ENCODE measurements at regions not wholly inside any gene's neighbourhood (a gene's known extent, or its start where the extent isn't known, plus 50 kb on each side); places are given as distances from the start of the nearest gene placed in this dataset.

- Histone ChIP-seq H3K4me1 (ENCODE audit: control insufficient read depth in 1 of 2, insufficient read depth in 2 of 2, low read length in 2 of 2) (no peaks in the 10 kb centered on the region), H3K9ac (ENCODE audit: low read length) (no peak overlapping the region), H2AFZ (ENCODE audit: low read depth, low read length, poor library complexity, severe bottlenecking) (no peak overlapping the region), H3K9me2 (ENCODE audit: insufficient read depth) (no peaks in the 10 kb centered on the region), H3K4me2 (ENCODE audit: low read length) (no peak overlapping the region), H3K79me2 (ENCODE audit: insufficient read depth, low read length) (no peaks in the 10 kb centered on the region), H3K4me3 (replicated peaks in 1 of 2; ENCODE audit: low read depth in 1 of 2, low read length in 2 of 2) (no peak overlapping the region), H4K20me1 (ENCODE audit: insufficient read depth) (no peaks in the 10 kb centered on the region), H3K36me3 (ENCODE audit: control insufficient read depth in 1 of 2, insufficient read depth in 2 of 2, low read length in 2 of 2) (no peaks in the 10 kb centered on the region), H3K27me3 (ENCODE audit: insufficient read depth, low read length) (no peaks in the 10 kb centered on the region), H3K9me3 (ENCODE audit: control insufficient read depth in 1 of 2, insufficient read depth in 1 of 2, low read depth in 1 of 2, low read length in 2 of 2) (no peaks in the 10 kb centered on the region), H3K27ac (ENCODE audit: low read depth, low read length) (no peak overlapping the region)
- ChIA-PET POLR2A (no interaction called here), RAD21 (ENCODE audit: low non-redundant PET in 1 of 2, low total read pairs in 2 of 2, uncharacterized antibody in 2 of 2, unreplicated experiment in 2 of 2) (no interaction called here), CTCF (no interaction called here)
- no peak for DNase-seq (ENCODE audit: low read depth, low spot score)
- TF ChIP-seq FOSL1 (IDR thresholded peaks at IDR 0.05; ENCODE audit: low read depth), result no peak
- no peak for TF ChIP-seq ZFX (IDR thresholded peaks at IDR 0.05)
- TF ChIP-seq JUND (IDR thresholded peaks at IDR 0.05), result no peak
- no peak for TF ChIP-seq CEBPB (IDR thresholded peaks at IDR 0.05; ENCODE audit: low read depth)
- TF ChIP-seq SIN3A (IDR thresholded peaks at IDR 0.05; ENCODE audit: low read depth), result no peak
- TF ChIP-seq EZH2phosphoT487 (IDR thresholded peaks at IDR 0.05; ENCODE audit: borderline replicate concordance), result no peak
- TF ChIP-seq ZNF274 (IDR thresholded peaks at IDR 0.05; ENCODE audit: low read depth, low read length), result no peak
- TF ChIP-seq SP1 (IDR thresholded peaks at IDR 0.05; ENCODE audit: low read depth), result no peak
- no peak for TF ChIP-seq POLR2AphosphoS5 (IDR thresholded peaks at IDR 0.05; ENCODE audit: low read depth, low read length)
- no peak for TF ChIP-seq TCF7L2 (IDR thresholded peaks at IDR 0.05; ENCODE audit: borderline replicate concordance, extremely low read depth, insufficient read depth, insufficient read length)
- no peak for TF ChIP-seq MAX (IDR thresholded peaks at IDR 0.05)
- TF ChIP-seq ATF3 (IDR thresholded peaks at IDR 0.05), result no peak
- TF ChIP-seq ELF1 (IDR thresholded peaks at IDR 0.05; ENCODE audit: borderline replicate concordance, low read depth), result no peak
- no TSS peak for BruUV-seq (replicated peaks)
- ATAC-seq, result no peak
- intact Hi-C loops (cut with micrococcal nuclease), result no loop called here
Observed at GRCh38 chr4:31379364-31379763, 659.2 kb downstream of the PCDH7 start.

GRCh38 chr4:31383767-31384166, 663.6 kb downstream of the PCDH7 start:
- POLR2A ChIA-PET, result no interaction called here
- no TSS peak for BruUV-seq (replicated peaks)

More at GRCh38 chr4:31383767-31384166, 663.6 kb downstream of the PCDH7 start:
- Histone ChIP-seq H3K9me3 (ENCODE audit: control insufficient read depth in 1 of 2, insufficient read depth in 1 of 2, low read depth in 1 of 2, low read length in 2 of 2) (no peaks in the 10 kb centered on the region), H3K4me3 (replicated peaks in 1 of 2; ENCODE audit: low read depth in 1 of 2, low read length in 2 of 2) (no peak overlapping the region), H2AFZ (ENCODE audit: low read depth, low read length, poor library complexity, severe bottlenecking) (peak overlapping the region; percentile 48), H3K36me3 (ENCODE audit: control insufficient read depth in 1 of 2, insufficient read depth in 2 of 2, low read length in 2 of 2) (no peaks in the 10 kb centered on the region), H3K27ac (ENCODE audit: low read depth, low read length) (no peak overlapping the region), H3K9ac (ENCODE audit: low read length) (no peak overlapping the region), H3K4me2 (ENCODE audit: low read length) (no peak overlapping the region), H3K27me3 (ENCODE audit: insufficient read depth, low read length) (no peaks in the 10 kb centered on the region), H3K4me1 (ENCODE audit: control insufficient read depth in 1 of 2, insufficient read depth in 2 of 2, low read length in 2 of 2) (no peaks in the 10 kb centered on the region), H3K79me2 (ENCODE audit: insufficient read depth, low read length) (no peaks in the 10 kb centered on the region), H3K9me2 (ENCODE audit: insufficient read depth) (no peaks in the 10 kb centered on the region), H4K20me1 (ENCODE audit: insufficient read depth) (no peaks in the 10 kb centered on the region)
- no peak for DNase-seq (ENCODE audit: low read depth, low spot score)
- RAD21 ChIA-PET (ENCODE audit: low non-redundant PET in 1 of 2, low total read pairs in 2 of 2, uncharacterized antibody in 2 of 2, unreplicated experiment in 2 of 2), result no interaction called here
- intact Hi-C loops (cut with micrococcal nuclease), result no loop called here
- ATAC-seq, result no peak
- TF ChIP-seq EGR1 (IDR thresholded peaks at IDR 0.05; ENCODE audit: low read depth), result no peak
- CTCF ChIA-PET, result no interaction called here

Measured in HCT116 (cell line).